ENCODE measurements at regions not wholly inside any gene's neighbourhood (a gene's known extent, or its start where the extent isn't known, plus 50 kb on each side); places are given as distances from the start of the nearest gene placed in this dataset.

DNA sequence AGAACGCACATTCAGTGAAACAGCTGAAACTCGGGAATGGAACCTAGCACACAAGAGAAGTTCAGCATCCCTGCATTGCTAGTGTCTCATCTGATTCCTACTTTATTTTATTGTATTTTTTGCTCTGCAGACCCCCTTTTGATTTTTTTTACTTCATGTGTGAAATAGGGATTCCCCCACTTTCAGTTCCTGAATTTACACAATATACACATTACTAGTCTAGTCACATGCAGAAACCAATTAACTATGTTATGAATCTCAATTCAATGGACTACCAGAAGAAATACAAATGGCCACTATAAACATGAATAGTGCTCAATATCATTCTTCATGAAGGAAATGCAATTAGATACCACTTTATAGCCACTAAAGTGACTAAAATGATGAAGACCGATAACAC, 386.1 kb upstream of the COBL start (continued):
- no peak for TF ChIP-seq SIX5 (IDR thresholded peaks at IDR 0.05; ENCODE audit: low read depth, low read length)
- TF ChIP-seq POLR2AphosphoS5 (IDR thresholded peaks at IDR 0.05; ENCODE audit: low read depth, low read length) = no peak
- TF ChIP-seq EP300 (IDR thresholded peaks at IDR 0.05; ENCODE audit: borderline replicate concordance in 1 of 2, low read depth in 2 of 2, low read length in 2 of 2) = no peak

All from H1 (cell line).